H1 (cell line): ENCODE measurements at regions not wholly inside any gene's neighbourhood (a gene's known extent, or its start where the extent isn't known, plus 50 kb on each side); places are given as distances from the start of the nearest gene placed in this dataset.

Source experiments
- BCL11A ChIP-seq, 2 experiments: IDR thresholded peaks; one replicate each; pipeline ENCODE4 v1.6.1; 2011; ENCODE audit warnings: low read depth in 2 of 2, low read length in 2 of 2, mild to moderate bottlenecking in 2 of 2
- JUND ChIP-seq: IDR thresholded peaks from 2 replicates; pipeline ENCODE4 v1.6.1; 2011; ENCODE audit warnings: mild to moderate bottlenecking, improper control_type of control experiment, low read length
- KDM4A ChIP-seq: IDR thresholded peaks from one replicate; pipeline ENCODE4 v1.7.1; 2012; ENCODE audit warnings: low read depth, mild to moderate bottlenecking, moderate library complexity, low read length, inconsistent platforms; ENCODE audit not compliant: severe bottlenecking
- PHF8 ChIP-seq: fragments of 200-600 bp; sonication (generic); conservative IDR thresholded peaks from 2 replicates; pipeline ENCODE4 v1.7.1; 2012; ENCODE audit warnings: low read depth, mild to moderate bottlenecking, inconsistent platforms, low read length, moderate library complexity
- RBBP5 ChIP-seq: IDR thresholded peaks from 2 replicates; pipeline ENCODE4 v1.7.1; 2012; ENCODE audit warnings: low read depth, mild to moderate bottlenecking, inconsistent platforms, low read length, moderate library complexity, borderline replicate concordance

- TF ChIP-seq PHF8 (no peak), BCL11A (IDR thresholded peaks at IDR 0.05; ENCODE audit: low read depth in 2 of 2, low read length in 2 of 2) (no peak), RBBP5 (no peak), KDM4A (no peak), JUND (no peak)
These were observed 749.5 kb downstream of the GATA3 start (continued) for GRCh38 chr10:8803992-8804391.
